Lower lobe of right lung (tissue), 2 donors: ENCODE measurements at regions not wholly inside any gene's neighbourhood (a gene's known extent, or its start where the extent isn't known, plus 50 kb on each side); places are given as distances from the start of the nearest gene placed in this dataset.

Experiments
- ATAC-seq, 2 donors: fragments of 200-7000 bp; cut with Tn5 transposase; one replicate each; pipeline ENCODE4 v1.9.1; 2020 to 2022; ENCODE audit warnings: mild to moderate bottlenecking in 2 of 2, moderate library complexity in 2 of 2
- DNase-seq: peaks from one replicate; pipeline ENCODE4 v3.0.0-alpha.2; 2020
- H3K27ac ChIP-seq: fragments of 200-600 bp; one replicate; pipeline ENCODE4 v1.8.0; 2022
- H3K27me3 ChIP-seq: fragments of 200-600 bp; one replicate; pipeline ENCODE4 v1.8.0; 2022; ENCODE audit warnings: low read depth
- H3K36me3 ChIP-seq: fragments of 200-600 bp; one replicate; pipeline ENCODE4 v1.8.0; 2022; ENCODE audit warnings: mild to moderate bottlenecking
- H3K4me1 ChIP-seq: fragments of 200-600 bp; one replicate; pipeline ENCODE4 v1.8.0; 2022
- H3K4me3 ChIP-seq: fragments of 200-600 bp; one replicate; pipeline ENCODE4 v1.8.0; 2022; ENCODE audit warnings: mild to moderate bottlenecking
- H3K9me3 ChIP-seq: fragments of 200-600 bp; one replicate; pipeline ENCODE4 v1.8.0; 2022
- intact Hi-C: fragments of 100-400 bp; cut with DNase I; formaldehyde crosslinking; loops from one replicate; pipeline ENCODE4 v1.11.0; 2022
- TF ChIP-seq, protein P1 (sequence below): fragments of 200-600 bp; IDR thresholded peaks from one replicate; pipeline ENCODE4 v1.8.0; 2022; ENCODE audit warnings: antibody characterized with exemption, mild to moderate bottlenecking
- donor health status: DM: no; HTN: yes; CAD: no; lungs with severe emphysema.

DNA sequence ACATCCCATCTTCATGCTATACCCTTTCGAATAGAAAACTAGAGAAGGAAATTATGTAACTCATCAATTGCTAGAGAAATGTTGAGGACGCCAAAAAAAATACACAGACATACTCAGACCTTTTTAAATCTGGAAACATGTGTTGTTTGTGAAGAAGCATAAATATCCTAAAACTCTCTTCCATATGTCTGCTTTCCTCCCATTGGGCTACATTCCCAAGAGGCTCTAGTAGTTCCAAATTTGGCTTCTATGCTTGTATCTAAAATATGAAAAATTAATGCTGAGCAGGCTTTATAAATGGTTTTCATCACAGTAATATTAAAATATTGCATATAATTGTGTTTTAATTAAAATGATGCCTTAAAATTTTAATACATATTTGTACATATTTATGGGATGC is 297.9 kb upstream of the PSMD7 start:
- H3K4me1 ChIP-seq = no peaks in the 10 kb centered on the region
- H3K27ac ChIP-seq = no peak overlapping the region
- peaks cover 8% of the 10 kb centered on the region for H3K9me3 ChIP-seq
- ATAC-seq (no peak), DNase-seq (no peak)
- intact Hi-C loops = no loop called here
- no peaks in the 10 kb centered on the region for H3K36me3 ChIP-seq
- TF ChIP-seq, protein P1, sequence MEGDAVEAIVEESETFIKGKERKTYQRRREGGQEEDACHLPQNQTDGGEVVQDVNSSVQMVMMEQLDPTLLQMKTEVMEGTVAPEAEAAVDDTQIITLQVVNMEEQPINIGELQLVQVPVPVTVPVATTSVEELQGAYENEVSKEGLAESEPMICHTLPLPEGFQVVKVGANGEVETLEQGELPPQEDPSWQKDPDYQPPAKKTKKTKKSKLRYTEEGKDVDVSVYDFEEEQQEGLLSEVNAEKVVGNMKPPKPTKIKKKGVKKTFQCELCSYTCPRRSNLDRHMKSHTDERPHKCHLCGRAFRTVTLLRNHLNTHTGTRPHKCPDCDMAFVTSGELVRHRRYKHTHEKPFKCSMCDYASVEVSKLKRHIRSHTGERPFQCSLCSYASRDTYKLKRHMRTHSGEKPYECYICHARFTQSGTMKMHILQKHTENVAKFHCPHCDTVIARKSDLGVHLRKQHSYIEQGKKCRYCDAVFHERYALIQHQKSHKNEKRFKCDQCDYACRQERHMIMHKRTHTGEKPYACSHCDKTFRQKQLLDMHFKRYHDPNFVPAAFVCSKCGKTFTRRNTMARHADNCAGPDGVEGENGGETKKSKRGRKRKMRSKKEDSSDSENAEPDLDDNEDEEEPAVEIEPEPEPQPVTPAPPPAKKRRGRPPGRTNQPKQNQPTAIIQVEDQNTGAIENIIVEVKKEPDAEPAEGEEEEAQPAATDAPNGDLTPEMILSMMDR = no peak
- H3K27me3 ChIP-seq = no peaks in the 10 kb centered on the region
- no peak overlapping the region for H3K4me3 ChIP-seq

DNA sequence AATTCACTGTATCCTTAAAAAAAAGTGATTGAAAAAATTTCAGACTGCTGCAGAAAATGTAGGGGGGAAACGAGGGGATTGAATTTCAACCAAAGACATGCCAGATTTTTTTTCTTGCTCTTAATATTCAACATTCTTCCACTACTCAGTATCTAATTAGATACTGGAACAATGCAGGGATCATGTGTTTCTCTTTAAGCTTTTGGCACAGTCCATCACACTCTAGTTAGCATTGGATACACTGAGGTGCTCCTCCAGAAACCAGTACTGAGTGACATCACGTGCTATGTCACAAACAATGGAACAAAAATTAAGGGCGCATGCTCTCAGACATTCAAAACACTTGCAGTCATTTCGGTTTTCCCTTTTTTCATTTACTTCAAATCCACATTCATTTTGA is 298.6 kb upstream of the PSMD7 start:
- DNase-seq (no peak), ATAC-seq (no peak)
- peaks cover 2% of the 10 kb centered on the region for H3K9me3 ChIP-seq
- H3K27ac ChIP-seq = no peak overlapping the region
- no peaks in the 10 kb centered on the region for H3K4me1 ChIP-seq
- intact Hi-C loops = no loop called here
- TF ChIP-seq, protein P1 = no peak
- H3K27me3 ChIP-seq = no peaks in the 10 kb centered on the region
- no peaks in the 10 kb centered on the region for H3K36me3 ChIP-seq
- H3K4me3 ChIP-seq = no peak overlapping the region

DNA sequence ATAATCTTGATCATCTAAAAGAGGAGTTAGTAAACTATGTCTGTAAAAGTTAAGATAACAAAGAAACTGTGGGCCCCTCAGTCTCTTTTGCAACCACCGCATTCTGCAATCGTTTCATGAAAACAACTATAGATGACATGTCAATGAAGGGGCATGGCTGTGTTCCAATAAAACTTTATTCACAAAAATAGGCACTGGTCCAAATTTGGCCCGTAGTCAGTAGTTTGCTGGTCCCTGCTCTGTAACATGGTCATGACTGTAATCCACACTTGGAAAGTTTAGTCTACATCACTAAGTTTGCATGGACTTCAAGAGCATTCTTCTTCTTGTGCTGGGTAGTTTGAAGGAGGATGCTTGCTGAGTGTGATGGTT is 299.3 kb upstream of the PSMD7 start:
- no peak for DNase-seq
- H3K27ac ChIP-seq = no peak overlapping the region
- no peak overlapping the region for H3K4me3 ChIP-seq
- TF ChIP-seq, protein P1 = no peak
- no peaks in the 10 kb centered on the region for H3K4me1 ChIP-seq
- no peak for ATAC-seq
- intact Hi-C loops = no loop called here
- H3K36me3 ChIP-seq = no peaks in the 10 kb centered on the region
- no peaks in the 10 kb centered on the region for H3K9me3 ChIP-seq
- H3K27me3 ChIP-seq = no peaks in the 10 kb centered on the region

DNA sequence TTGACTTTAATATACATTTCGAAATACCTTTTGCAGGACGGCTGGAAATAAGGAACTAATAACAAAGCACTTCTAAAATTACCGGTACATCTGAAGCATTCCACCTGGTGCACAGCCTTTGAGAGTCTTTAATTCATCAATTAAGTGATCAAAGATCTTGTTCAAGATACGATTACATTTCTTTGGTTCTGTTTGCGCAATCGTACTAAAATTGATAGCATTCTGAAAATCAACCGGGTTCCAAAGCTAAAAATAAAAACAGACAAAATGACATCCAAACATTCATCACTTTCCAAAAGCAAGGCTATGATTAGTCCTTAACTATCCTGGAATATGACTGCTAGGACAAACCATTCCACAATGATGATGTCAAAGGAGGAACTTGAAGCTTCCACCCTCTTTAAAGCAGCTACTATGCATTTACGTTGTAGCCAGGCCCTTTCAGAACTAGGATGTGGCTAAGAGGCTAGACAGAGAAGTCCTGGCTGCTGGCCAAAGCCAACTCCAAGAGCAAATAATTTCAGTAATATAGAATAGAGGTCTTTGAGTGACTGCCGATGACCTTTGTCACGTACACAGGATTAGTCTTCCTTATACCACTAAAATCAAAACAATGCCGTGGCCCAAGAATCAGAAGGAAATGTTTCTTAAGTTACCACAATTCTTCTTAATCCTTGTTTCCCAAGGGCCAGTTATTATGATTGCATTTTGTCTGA is 299.8 kb upstream of the PSMD7 start:
- DNase-seq (no peak), ATAC-seq (no peak)
- no peaks in the 10 kb centered on the region for H3K36me3 ChIP-seq
- TF ChIP-seq, protein P1 = no peak
- H3K9me3 ChIP-seq = no peaks in the 10 kb centered on the region
- intact Hi-C loops = no loop called here
- no peaks in the 10 kb centered on the region for H3K4me1 ChIP-seq
- H3K4me3 ChIP-seq = no peak overlapping the region
- no peaks in the 10 kb centered on the region for H3K27me3 ChIP-seq
- no peak overlapping the region for H3K27ac ChIP-seq

DNA sequence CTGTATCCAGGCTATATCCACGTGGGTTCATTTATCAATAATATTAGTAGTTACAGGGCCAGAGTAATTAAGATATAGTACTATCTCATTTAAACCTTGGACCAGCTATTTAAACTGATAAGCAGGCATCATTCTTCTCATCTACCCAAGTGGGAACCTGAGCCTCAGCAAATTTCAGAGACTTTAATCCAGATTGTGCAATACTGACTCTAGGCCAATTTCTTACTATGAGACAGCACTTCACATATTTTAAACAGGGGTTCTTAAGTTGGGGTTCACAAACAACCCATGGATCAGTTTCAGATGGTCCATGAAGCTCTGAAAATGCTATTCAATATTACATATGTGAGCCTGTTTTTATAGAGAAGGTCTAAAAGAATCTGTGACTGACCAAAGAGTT is 302.7 kb upstream of the PSMD7 start:
- intact Hi-C loops = no loop called here
- DNase-seq (no peak), ATAC-seq (no peak)
- Histone ChIP-seq H3K27me3 (no peaks in the 10 kb centered on the region), H3K36me3 (no peaks in the 10 kb centered on the region), H3K4me3 (no peak overlapping the region), H3K27ac (no peak overlapping the region), H3K4me1 (no peaks in the 10 kb centered on the region), H3K9me3 (no peaks in the 10 kb centered on the region)
- TF ChIP-seq, protein P1 = no peak
